Osteoblast (primary cell): ENCODE measurements at regions not wholly inside any gene's neighbourhood (a gene's known extent, or its start where the extent isn't known, plus 50 kb on each side); places are given as distances from the start of the nearest gene placed in this dataset.
"Not testable (repeated sequence)": the region's sequence is repeated elsewhere in the genome, so short reads cannot be mapped to it uniquely, and the experiment has no call there.

Experiments used
- DNase-seq: peaks from one replicate; pipeline ENCODE4 v3.0.0; 2011; ENCODE audit warnings: low spot score, mixed read lengths; ENCODE audit not compliant: insufficient read length; ENCODE audit errors: missing footprints
- H2AFZ ChIP-seq: 2 replicates; pipeline ENCODE4 v1.6.0; 2011; ENCODE audit warnings: mild to moderate bottlenecking, low read length
- H3K27ac ChIP-seq: 2 replicates; pipeline ENCODE4 v1.5.1; 2011; ENCODE audit warnings: mild to moderate bottlenecking, low read depth, low read length, moderate library complexity
- H3K27me3 ChIP-seq: 2 replicates; pipeline ENCODE4 v1.6.0; 2012; ENCODE audit warnings: mild to moderate bottlenecking, control low read depth, inconsistent platforms, low read length, moderate library complexity; ENCODE audit not compliant: insufficient read depth
- H3K36me3 ChIP-seq: 2 replicates; pipeline ENCODE4 v1.5.1; 2011; ENCODE audit warnings: mild to moderate bottlenecking, low read length, control low read depth, moderate library complexity; ENCODE audit not compliant: insufficient read depth
- H3K4me1 ChIP-seq: 2 replicates; pipeline ENCODE4 v1.5.1; 2011; ENCODE audit warnings: mild to moderate bottlenecking, low read length, control low read depth, moderate library complexity; ENCODE audit not compliant: insufficient read depth
- H3K4me2 ChIP-seq: 2 replicates; pipeline ENCODE4 v1.6.0; 2011; ENCODE audit warnings: mild to moderate bottlenecking, low read length; ENCODE audit not compliant: insufficient read depth
- H3K4me3 ChIP-seq: fragments of 200-600 bp; sonication (generic); 3 replicates; pipeline ENCODE4 v1.5.1; 2012; ENCODE audit warnings: mild to moderate bottlenecking, low read length, inconsistent platforms; ENCODE audit not compliant: insufficient read depth
- H3K79me2 ChIP-seq: 2 replicates; pipeline ENCODE4 v1.6.0; 2012; ENCODE audit warnings: mild to moderate bottlenecking, low read length, control low read depth, inconsistent platforms; ENCODE audit not compliant: insufficient read depth
- H3K9me3 ChIP-seq: 2 replicates; pipeline ENCODE4 v1.5.1; 2011; ENCODE audit warnings: low read depth, low read length, control low read depth
- H4K20me1 ChIP-seq: 2 replicates; pipeline ENCODE4 v1.6.0; 2012; ENCODE audit warnings: mild to moderate bottlenecking, low read length, control low read depth; ENCODE audit not compliant: insufficient read depth
- CTCF ChIP-seq: IDR thresholded peaks from 2 replicates; pipeline ENCODE4 v1.5.1; 2011; ENCODE audit warnings: mild to moderate bottlenecking, low read depth, low read length, moderate library complexity; ENCODE audit errors: extremely low read depth

GRCh38 chr14:55858604-55859003 lies 259.6 kb upstream of the PELI2 start:
- no peaks in the 10 kb centered on the region for H3K27me3 ChIP-seq
- H3K36me3 ChIP-seq, result no peaks in the 10 kb centered on the region
- no peak overlapping the region for H3K4me3 ChIP-seq
- no peak for DNase-seq
- H3K27ac ChIP-seq, result no peak overlapping the region
- no peak for TF ChIP-seq CTCF
- H3K4me1 ChIP-seq, result no peaks in the 10 kb centered on the region
- H2AFZ ChIP-seq, result no peak overlapping the region
- no peaks in the 10 kb centered on the region for H3K9me3 ChIP-seq
- no peak overlapping the region for H3K4me2 ChIP-seq
- H4K20me1 ChIP-seq, result no peaks in the 10 kb centered on the region
- no peaks in the 10 kb centered on the region for H3K79me2 ChIP-seq

- not testable (repeated sequence) for DNase-seq, H3K79me2 ChIP-seq, H3K4me2 ChIP-seq, H3K4me1 ChIP-seq, H3K27me3 ChIP-seq, H3K9me3 ChIP-seq, H4K20me1 ChIP-seq, H3K36me3 ChIP-seq, H2AFZ ChIP-seq, H3K4me3 ChIP-seq, H3K27ac ChIP-seq
Observed at GRCh38 chr14:55861561-55861960, 256.6 kb upstream of the PELI2 start.

- H3K9me3 ChIP-seq, result no peaks in the 10 kb centered on the region
- DNase-seq, result no peak
- H3K4me2 ChIP-seq, result no peak overlapping the region
- H2AFZ ChIP-seq, result no peak overlapping the region
- no peaks in the 10 kb centered on the region for H3K36me3 ChIP-seq
- H4K20me1 ChIP-seq, result no peaks in the 10 kb centered on the region
- H3K27ac ChIP-seq, result no peak overlapping the region
- H3K27me3 ChIP-seq, result no peaks in the 10 kb centered on the region
- H3K79me2 ChIP-seq, result no peaks in the 10 kb centered on the region
- H3K4me1 ChIP-seq, result no peaks in the 10 kb centered on the region
- TF ChIP-seq CTCF, result no peak
- no peak overlapping the region for H3K4me3 ChIP-seq
Observed at GRCh38 chr14:55864890-55865655, 253.1 kb upstream of the PELI2 start.

GRCh38 chr14:55867311-55867710 lies 250.9 kb upstream of the PELI2 start:
- no peaks in the 10 kb centered on the region for H3K36me3 ChIP-seq
- no peak overlapping the region for H3K4me2 ChIP-seq
- no peaks in the 10 kb centered on the region for H3K4me1 ChIP-seq
- no peaks in the 10 kb centered on the region for H3K9me3 ChIP-seq
- no peaks in the 10 kb centered on the region for H4K20me1 ChIP-seq
- no peak overlapping the region for H3K4me3 ChIP-seq
- H3K27ac ChIP-seq, result no peak overlapping the region
- no peak for DNase-seq
- no peak overlapping the region for H2AFZ ChIP-seq
- no peak for TF ChIP-seq CTCF
- H3K79me2 ChIP-seq, result no peaks in the 10 kb centered on the region
- no peaks in the 10 kb centered on the region for H3K27me3 ChIP-seq
